DMS 273 treated with DMSO at 0.1 percent for 48 hours (cell line): ENCODE measurements at regions not wholly inside any gene's neighbourhood (a gene's known extent, or its start where the extent isn't known, plus 50 kb on each side); places are given as distances from the start of the nearest gene placed in this dataset.
"Not testable (repeated sequence)": the region's sequence is repeated elsewhere in the genome, so short reads cannot be mapped to it uniquely, and the experiment has no call there.

Source experiments
- DNase-seq: peaks from one replicate; lab custom pipeline; 2025; lab: John Stamatoyannopoulos, UW

- not testable (repeated sequence) for DNase-seq
These were observed 147.4 kb downstream of the NPIPB11 start for GRCh38 chr16:29258946-29259634.

GRCh38 chr16:29257419-29258336 is 148.8 kb downstream of the NPIPB11 start:
- DNase-seq: not testable (repeated sequence)

- no peak for DNase-seq
These were observed 150.0 kb downstream of the NPIPB11 start for GRCh38 chr16:29256501-29256981.

GRCh38 chr16:29255957-29256356 is 150.6 kb downstream of the NPIPB11 start:
- DNase-seq: not testable (repeated sequence)

- not testable (repeated sequence) for DNase-seq
These were observed 151.1 kb downstream of the NPIPB11 start for GRCh38 chr16:29255496-29255796.

GRCh38 chr16:29254676-29255495 is 151.6 kb downstream of the NPIPB11 start:
- DNase-seq: no peak

GRCh38 chr16:29253716-29254590 is 152.6 kb downstream of the NPIPB11 start:
- not testable (repeated sequence) for DNase-seq

GRCh38 chr16:29253066-29253590 is 153.4 kb downstream of the NPIPB11 start:
- not testable (repeated sequence) for DNase-seq

GRCh38 chr16:29252311-29252710 is 154.2 kb downstream of the NPIPB11 start:
- DNase-seq: not testable (repeated sequence)

- not testable (repeated sequence) for DNase-seq
These were observed 154.9 kb downstream of the NPIPB11 start for GRCh38 chr16:29251571-29252011.

- DNase-seq: not testable (repeated sequence)
These were observed 155.5 kb downstream of the NPIPB11 start for GRCh38 chr16:29250923-29251434.

GRCh38 chr16:29250469-29250868 is 156.0 kb downstream of the NPIPB11 start:
- DNase-seq: not testable (repeated sequence)

GRCh38 chr16:29248940-29249318 is 157.6 kb downstream of the NPIPB11 start:
- not testable (repeated sequence) for DNase-seq

- DNase-seq: not testable (repeated sequence)
These were observed 158.1 kb downstream of the NPIPB11 start for GRCh38 chr16:29248306-29248939.

GRCh38 chr16:29246091-29246490 is 160.4 kb downstream of the NPIPB11 start:
- DNase-seq: not testable (repeated sequence)

- no peak for DNase-seq
These were observed 168.5 kb downstream of the NPIPB11 start for GRCh38 chr16:29237971-29238370.

GRCh38 chr16:29237495-29237894 is 169.0 kb downstream of the NPIPB11 start:
- DNase-seq: not testable (repeated sequence)

GRCh38 chr16:29237023-29237422 is 169.5 kb downstream of the NPIPB11 start:
- not testable (repeated sequence) for DNase-seq

- not testable (repeated sequence) for DNase-seq
These were observed 170.6 kb downstream of the NPIPB11 start for GRCh38 chr16:29235836-29236370.
